HCT116 (cell line): ENCODE measurements at regions not wholly inside any gene's neighbourhood (a gene's known extent, or its start where the extent isn't known, plus 50 kb on each side); places are given as distances from the start of the nearest gene placed in this dataset.

Source experiments
- ATAC-seq: fragments of 200-7000 bp; cut with Tn5 transposase; 2 replicates; pipeline ENCODE4 v1.9.1; 2020; ENCODE audit warnings: mild to moderate bottlenecking, moderate library complexity
- BruUV-seq: library from RNA; stranded (reverse); fragments of 400-500 nt; replicated peaks from 2 replicates; lab custom pipeline; 2021; lab: Mats Ljungman, UMichigan
- CTCF ChIA-PET: fragments of 300-600 bp; sonication (Branson Sonifier 250); formaldehyde crosslinking; loops from one replicate; lab custom pipeline; 2021; ENCODE audit warnings: antibody characterized with exemption; lab: Charles Lee
- POLR2A ChIA-PET: fragments of 300-600, 350-600 bp; sonication (Branson Sonifier 250); formaldehyde crosslinking; loops from one replicate; lab custom pipeline; 2021; ENCODE audit warnings: antibody characterized with exemption; lab: Charles Lee
- RAD21 ChIA-PET, 2 experiments: fragments of 300-600 bp; sonication (Branson Sonifier 250); formaldehyde crosslinking; loops; one replicate each; lab custom pipeline; 2023; ENCODE audit warnings: low total read pairs in 2 of 2; ENCODE audit not compliant: uncharacterized antibody in 2 of 2, unreplicated experiment in 2 of 2, low non-redundant PET in 1 of 2; lab: Charles Lee
- DNase-seq: peaks from one replicate; pipeline ENCODE4 v3.0.0-alpha.2; 2010; ENCODE audit warnings: low read depth, low spot score
- H2AFZ ChIP-seq: fragments of 200-600 bp; shearing (Covaris generic), sonication (generic); 2 replicates; pipeline ENCODE4 v1.6.1; 2017; ENCODE audit warnings: low read depth, mixed run types, mixed read lengths, antibody characterized with exemption, low read length; ENCODE audit not compliant: poor library complexity, severe bottlenecking
- H3K27ac ChIP-seq: 2 replicates; pipeline ENCODE4 v1.5.1; 2012; ENCODE audit warnings: low read depth, low read length
- H3K27me3 ChIP-seq: fragments of 200-600 bp; sonication (generic); 2 replicates; pipeline ENCODE4 v1.6.1; 2016; ENCODE audit warnings: mixed run types, low read length, mixed read lengths; ENCODE audit not compliant: insufficient read depth
- H3K36me3 ChIP-seq, 2 experiments: fragments of 200-500 bp in 1 of 2; fragments of 200-600 bp in 1 of 2; sonication (Bioruptor generic) in 1 of 2; sonication (generic) in 1 of 2; 2 replicates each; pipeline versions ENCODE4 v1.5.1 to v1.6.1; 2014 to 2016; ENCODE audit warnings: low read length in 2 of 2, inconsistent platforms in 1 of 2, mixed read lengths in 1 of 2, mixed run types in 1 of 2; ENCODE audit not compliant: insufficient read depth in 2 of 2, control insufficient read depth in 1 of 2
- H3K4me1 ChIP-seq, 2 experiments: fragments of 200-600 bp in 1 of 2; sonication (generic) in 1 of 2; 2 replicates each; pipeline versions ENCODE4 v1.5.1 to v1.6.1; 2012 to 2017; ENCODE audit warnings: low read length in 2 of 2, inconsistent platforms in 1 of 2, mild to moderate bottlenecking in 1 of 2, mixed read lengths in 1 of 2, mixed run types in 1 of 2, moderate library complexity in 1 of 2; ENCODE audit not compliant: insufficient read depth in 2 of 2, control insufficient read depth in 1 of 2
- H3K4me2 ChIP-seq: fragments of 200-600 bp; sonication (generic); 2 replicates; pipeline ENCODE4 v1.6.1; 2017; ENCODE audit warnings: mixed run types, low read length, mixed read lengths
- H3K4me3 ChIP-seq, 2 experiments: fragments of 200-600 bp in 1 of 2; sonication (generic) in 1 of 2; replicated peaks in 1 of 2; 2 replicates each; pipeline ENCODE4 v1.5.1; 2011 to 2016; ENCODE audit warnings: low read length in 2 of 2, control low read depth in 1 of 2, low read depth in 1 of 2, mild to moderate bottlenecking in 1 of 2, mixed read lengths in 1 of 2, mixed run types in 1 of 2
- H3K79me2 ChIP-seq: fragments of 200-600 bp; sonication (generic); 2 replicates; pipeline ENCODE4 v1.6.1; 2017; ENCODE audit warnings: mild to moderate bottlenecking, mixed run types, low read length, moderate library complexity, mixed read lengths; ENCODE audit not compliant: insufficient read depth
- H3K9ac ChIP-seq: fragments of 200-600 bp; sonication (generic); 2 replicates; pipeline ENCODE4 v1.6.1; 2016; ENCODE audit warnings: low read length, mixed read lengths
- H3K9me2 ChIP-seq: fragments of 200-600 bp; sonication (generic), shearing (Covaris generic); 2 replicates; pipeline ENCODE4 v1.6.1; 2017; ENCODE audit warnings: mixed run types, mild to moderate bottlenecking, moderate library complexity; ENCODE audit not compliant: insufficient read depth
- H3K9me3 ChIP-seq, 2 experiments: fragments of 200-500 bp in 1 of 2; fragments of 200-600 bp in 1 of 2; sonication (Bioruptor generic) in 1 of 2; sonication (generic) in 1 of 2; 2 replicates each; pipeline ENCODE4 v1.6.1; 2014 to 2017; ENCODE audit warnings: low read length in 2 of 2, mixed read lengths in 2 of 2, inconsistent platforms in 1 of 2, low read depth in 1 of 2, mild to moderate bottlenecking in 1 of 2, mixed run types in 1 of 2, moderate library complexity in 1 of 2; ENCODE audit not compliant: control insufficient read depth in 1 of 2, insufficient read depth in 1 of 2
- H4K20me1 ChIP-seq: fragments of 200-600 bp; sonication (generic), shearing (Covaris generic); 2 replicates; pipeline ENCODE4 v1.6.1; 2017; ENCODE audit warnings: mixed run types, mild to moderate bottlenecking, moderate library complexity; ENCODE audit not compliant: insufficient read depth
- EGR1 ChIP-seq: IDR thresholded peaks from 2 replicates; pipeline ENCODE4 v1.6.1; 2012; ENCODE audit warnings: low read depth
- ELF1 ChIP-seq: IDR thresholded peaks from 2 replicates; pipeline ENCODE4 v1.6.1; 2012; ENCODE audit warnings: low read depth, borderline replicate concordance
- EZH2phosphoT487 ChIP-seq: fragments of 200-600 bp; IDR thresholded peaks from 2 replicates; pipeline ENCODE4 v1.6.1; 2018; ENCODE audit warnings: antibody characterized with exemption, borderline replicate concordance
- FOSL1 ChIP-seq: IDR thresholded peaks from 2 replicates; pipeline ENCODE4 v1.6.1; 2012; ENCODE audit warnings: low read depth
- POLR2AphosphoS5 ChIP-seq: IDR thresholded peaks from 2 replicates; pipeline ENCODE4 v1.6.1; 2011; ENCODE audit warnings: mild to moderate bottlenecking, low read depth, low read length, moderate library complexity
- REST ChIP-seq: IDR thresholded peaks from 2 replicates; pipeline ENCODE4 v1.6.1; 2012; ENCODE audit warnings: low read depth
- ZNF274 ChIP-seq: fragments of 200-500 bp; sonication (Bioruptor generic); IDR thresholded peaks from 2 replicates; pipeline ENCODE4 v1.6.1; 2014; ENCODE audit warnings: mild to moderate bottlenecking, low read depth, low read length, inconsistent platforms
- intact Hi-C: fragments of 100-400 bp; cut with micrococcal nuclease; formaldehyde crosslinking; loops from 2 replicates; pipeline ENCODE4 v1.10.0; 2022
- TF ChIP-seq, protein P1 (sequence below): IDR thresholded peaks from 2 replicates; pipeline ENCODE4 v1.6.1; 2012

GRCh38 chr18:55856229-55856628 is 268.2 kb upstream of the TCF4 start:
- no peak for TF ChIP-seq ZNF274
- no peak for TF ChIP-seq EGR1
- TF ChIP-seq FOSL1: no peak
- TF ChIP-seq EZH2phosphoT487: no peak
- TF ChIP-seq POLR2AphosphoS5: no peak
- no peak for TF ChIP-seq REST
- no peak for TF ChIP-seq ELF1
- TF ChIP-seq, protein P1, sequence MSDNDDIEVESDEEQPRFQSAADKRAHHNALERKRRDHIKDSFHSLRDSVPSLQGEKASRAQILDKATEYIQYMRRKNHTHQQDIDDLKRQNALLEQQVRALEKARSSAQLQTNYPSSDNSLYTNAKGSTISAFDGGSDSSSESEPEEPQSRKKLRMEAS: no peak
- TF ChIP-seq, all 23 proteins: peak for 0
- ATAC-seq: no peak
- no TSS peak for BruUV-seq

More at GRCh38 chr18:55856229-55856628, 268.2 kb upstream of the TCF4 start:
- Histone ChIP-seq H2AFZ (no peak overlapping the region), H3K27me3 (no peaks in the 10 kb centered on the region), H3K36me3 (no peaks in the 10 kb centered on the region), H3K4me3 (no peak overlapping the region), H3K79me2 (no peaks in the 10 kb centered on the region), H4K20me1 (no peaks in the 10 kb centered on the region), H3K9me2 (no peaks in the 10 kb centered on the region), H3K9me3 (peaks cover 5 to 15% of the 10 kb centered on the region in 2 experiments; a peak in 3 of 4 replicates), H3K4me1 (no peaks in the 10 kb centered on the region), H3K9ac (no peak overlapping the region), H3K4me2 (no peak overlapping the region), H3K27ac (no peak overlapping the region)
- CTCF ChIA-PET: no interaction called here
- no peak for DNase-seq
- POLR2A ChIA-PET: no interaction called here
- RAD21 ChIA-PET: no interaction called here
- intact Hi-C loops: no loop called here
